Large intestine (tissue), 3 donors: ENCODE measurements at regions not wholly inside any gene's neighbourhood (a gene's known extent, or its start where the extent isn't known, plus 50 kb on each side); places are given as distances from the start of the nearest gene placed in this dataset.

ENCODE experiments used
- DNase-seq, 2 donors: peaks; one replicate each; pipeline versions ENCODE4 v3.0.0 to v3.0.0-alpha.2; 2013
- H3K27ac ChIP-seq: one replicate; pipeline ENCODE4 v1.5.1; 2013; ENCODE audit warnings: low read length
- H3K27me3 ChIP-seq: 2 replicates; pipeline ENCODE4 v1.6.1; 2013; ENCODE audit warnings: low read length; ENCODE audit not compliant: control insufficient read depth, insufficient read depth
- H3K36me3 ChIP-seq: 2 replicates; pipeline ENCODE4 v1.6.1; 2013; ENCODE audit warnings: low read length; ENCODE audit not compliant: control insufficient read depth, insufficient read depth
- H3K4me1 ChIP-seq: one replicate; pipeline ENCODE4 v1.6.1; 2013; ENCODE audit warnings: low read length; ENCODE audit not compliant: control insufficient read depth, insufficient read depth
- H3K4me3 ChIP-seq: one replicate; pipeline ENCODE4 v1.5.1; 2013; ENCODE audit warnings: low read length
- H3K9me3 ChIP-seq: one replicate; pipeline ENCODE4 v1.6.1; 2013; ENCODE audit warnings: mild to moderate bottlenecking, low read depth, low read length, moderate library complexity; ENCODE audit not compliant: control insufficient read depth
- WGBS: methylation state at CpG from one replicate; pipeline ENCODE4 v1.1.5; 2013; ENCODE audit warnings: low lambda C conversion rate; ENCODE audit not compliant: insufficient coverage; 5-methylcytosine and 5-hydroxymethylcytosine counted together

- no CpG with 5 or more reads among the region's 1 CpG for WGBS
- no peaks in the 10 kb centered on the region for H3K4me1 ChIP-seq
- H3K27ac ChIP-seq = no peak overlapping the region
- no peaks in the 10 kb centered on the region for H3K27me3 ChIP-seq
- H3K36me3 ChIP-seq = no peaks in the 10 kb centered on the region
- no peaks in the 10 kb centered on the region for H3K9me3 ChIP-seq
- no peak for DNase-seq
- no peak overlapping the region for H3K4me3 ChIP-seq
Observed at GRCh38 chr6:78093906-78094305, 441.1 kb downstream of the MEI4 start.

- Histone ChIP-seq H3K9me3 (no peaks in the 10 kb centered on the region), H3K4me1 (no peaks in the 10 kb centered on the region), H3K4me3 (no peak overlapping the region), H3K27me3 (no peaks in the 10 kb centered on the region), H3K27ac (no peak overlapping the region), H3K36me3 (no peaks in the 10 kb centered on the region)
- WGBS = 80% methylated on average over 1 of the region's 1 CpG
- DNase-seq = no peak
Observed at GRCh38 chr6:78101387-78101786, 448.5 kb downstream of the MEI4 start.

DNA sequence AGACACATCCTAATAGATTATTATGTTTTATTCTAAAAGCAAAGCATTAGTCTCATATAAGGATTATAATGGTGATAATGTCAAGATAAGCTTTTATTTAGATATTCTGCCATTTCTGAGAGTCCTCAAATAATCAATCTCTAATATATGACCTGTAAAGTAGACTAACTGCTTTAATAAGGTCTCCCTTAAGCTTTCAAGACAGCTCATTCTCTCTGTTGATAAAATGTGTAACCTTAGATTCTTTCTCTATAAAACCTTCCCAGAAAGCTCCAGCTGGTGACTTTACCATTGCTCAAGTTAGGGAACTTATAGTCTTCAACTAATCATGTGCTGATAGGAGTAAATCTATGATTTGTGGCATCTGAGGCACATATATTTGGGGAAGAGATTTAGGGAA lies 457.8 kb downstream of the MEI4 start:
- Histone ChIP-seq H3K27me3 (no peaks in the 10 kb centered on the region), H3K36me3 (no peaks in the 10 kb centered on the region)
- no peak for DNase-seq

GRCh38 chr6:78117966-78118365 lies 465.1 kb downstream of the MEI4 start:
- H3K4me3 ChIP-seq = no peak overlapping the region
- no peaks in the 10 kb centered on the region for H3K9me3 ChIP-seq
- 83% methylated on average over 1 of the region's 1 CpG for WGBS
- no peak for DNase-seq
- no peak overlapping the region for H3K27ac ChIP-seq
- H3K27me3 ChIP-seq = no peaks in the 10 kb centered on the region
- H3K36me3 ChIP-seq = no peaks in the 10 kb centered on the region
- H3K4me1 ChIP-seq = no peaks in the 10 kb centered on the region

More for the DNA sequence above, 457.8 kb downstream of the MEI4 start:
- Histone ChIP-seq H3K27ac (no peak overlapping the region), H3K4me1 (no peaks in the 10 kb centered on the region), H3K9me3 (no peaks in the 10 kb centered on the region), H3K4me3 (no peak overlapping the region)

DNA sequence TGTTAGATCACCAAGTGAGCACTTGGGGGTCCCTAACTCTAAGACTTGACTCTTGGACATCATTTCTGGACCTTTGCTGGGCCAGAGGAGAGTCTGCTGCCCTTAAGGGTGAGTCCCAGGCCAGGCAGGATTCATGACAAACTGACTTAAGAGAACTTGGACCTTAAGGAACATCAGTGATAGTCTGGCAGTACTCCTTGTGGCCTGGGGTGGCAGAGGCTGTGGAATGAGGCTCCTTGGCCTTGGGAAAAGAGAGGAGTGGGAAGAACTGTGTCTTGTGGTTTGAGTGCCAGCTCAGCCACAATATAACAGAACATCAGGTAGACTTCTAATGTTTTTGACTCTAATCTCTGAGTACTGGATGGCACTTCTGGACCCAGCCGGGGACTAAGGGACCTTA lies 478.7 kb downstream of the MEI4 start:
- DNase-seq = peak in 1 of 2 donors; percentile 2
- WGBS = no CpG with 5 or more reads among the region's 1 CpG
- H3K36me3 ChIP-seq = no peaks in the 10 kb centered on the region

GRCh38 chr6:78132671-78133410 lies 480.0 kb downstream of the MEI4 start:
- Histone ChIP-seq H3K36me3 (no peaks in the 10 kb centered on the region), H3K4me3 (no peak overlapping the region), H3K4me1 (peaks cover 3% of the 10 kb centered on the region), H3K27me3 (no peaks in the 10 kb centered on the region), H3K9me3 (peaks cover 5% of the 10 kb centered on the region), H3K27ac (no peak overlapping the region)
- peak in 1 of 2 donors; percentile 60 for DNase-seq
- WGBS = no CpG with 5 or more reads among the region's 8 CpGs

More for the DNA sequence above, 478.7 kb downstream of the MEI4 start:
- Histone ChIP-seq H3K9me3 (peaks cover 5% of the 10 kb centered on the region), H3K4me3 (no peak overlapping the region), H3K27ac (no peak overlapping the region), H3K4me1 (peaks cover 3% of the 10 kb centered on the region), H3K27me3 (no peaks in the 10 kb centered on the region)

- Histone ChIP-seq H3K4me1 (no peaks in the 10 kb centered on the region), H3K27ac (no peak overlapping the region), H3K27me3 (no peaks in the 10 kb centered on the region), H3K4me3 (no peak overlapping the region), H3K9me3 (no peaks in the 10 kb centered on the region), H3K36me3 (no peaks in the 10 kb centered on the region)
- no peak for DNase-seq
- 94% methylated on average over 2 of the region's 3 CpGs for WGBS
Observed at GRCh38 chr6:78150425-78150824, 497.6 kb downstream of the MEI4 start.

DNA sequence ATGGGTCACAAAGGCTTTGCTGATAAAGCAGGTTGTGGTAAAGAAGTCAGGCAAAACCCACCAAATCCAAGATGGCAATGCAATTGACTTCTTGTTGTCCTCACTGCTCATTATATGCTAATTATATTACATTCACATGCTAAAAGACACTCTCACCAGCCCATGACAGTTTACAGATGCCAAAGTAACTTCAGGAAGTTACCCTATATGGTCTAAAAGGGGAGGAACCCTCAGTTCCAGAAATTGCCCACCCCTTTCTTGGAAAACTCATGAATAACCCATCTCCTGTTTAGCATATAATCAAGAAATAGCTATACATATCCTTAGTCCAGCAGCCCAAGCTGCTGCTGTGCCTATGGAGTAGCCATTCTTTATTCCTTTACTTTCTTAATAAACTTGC lies 501.1 kb downstream of the MEI4 start:
- DNase-seq = no peak
- Histone ChIP-seq H3K9me3 (no peaks in the 10 kb centered on the region), H3K27ac (no peak overlapping the region), H3K36me3 (no peaks in the 10 kb centered on the region), H3K4me3 (no peak overlapping the region), H3K4me1 (no peaks in the 10 kb centered on the region), H3K27me3 (no peaks in the 10 kb centered on the region)

GRCh38 chr6:78157606-78158005 lies 504.8 kb downstream of the MEI4 start:
- Histone ChIP-seq H3K4me3 (no peak overlapping the region), H3K27ac (no peak overlapping the region), H3K36me3 (no peaks in the 10 kb centered on the region), H3K27me3 (no peaks in the 10 kb centered on the region), H3K9me3 (no peaks in the 10 kb centered on the region), H3K4me1 (no peaks in the 10 kb centered on the region)
- 100% methylated on average over 1 of the region's 2 CpGs for WGBS
- DNase-seq = no peak

GRCh38 chr6:78188891-78189290 lies 536.1 kb downstream of the MEI4 start:
- H3K4me3 ChIP-seq = no peak overlapping the region
- H3K27me3 ChIP-seq = no peaks in the 10 kb centered on the region
- DNase-seq = peak; percentile 42 to 78
- WGBS = no CpG with 5 or more reads among the region's 2 CpGs
- peak overlapping the region; percentile 53 for H3K27ac ChIP-seq
- peaks cover 3% of the 10 kb centered on the region for H3K9me3 ChIP-seq
- no peaks in the 10 kb centered on the region for H3K36me3 ChIP-seq
- H3K4me1 ChIP-seq = peaks cover 5% of the 10 kb centered on the region

DNA sequence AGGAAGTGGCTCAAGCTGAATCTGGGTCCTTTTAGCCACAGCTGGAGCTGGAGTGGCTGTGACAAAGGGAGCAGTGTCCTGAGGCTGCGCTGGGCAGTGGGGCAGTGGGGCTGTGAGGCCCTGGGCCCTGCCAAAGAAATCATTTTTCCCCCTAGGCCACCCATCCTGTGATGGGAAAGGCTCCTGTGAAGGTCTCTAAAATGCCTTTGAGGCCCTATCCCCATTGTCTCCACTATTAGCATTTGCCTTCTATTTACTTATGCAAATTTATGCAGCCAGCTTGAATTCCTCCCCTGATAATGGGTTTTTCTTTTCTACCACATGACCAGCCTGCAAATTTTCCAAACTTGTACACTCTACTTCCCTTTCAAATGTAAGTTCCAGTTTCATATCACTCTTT lies 539.2 kb downstream of the MEI4 start:
- Histone ChIP-seq H3K9me3 (peaks cover 3% of the 10 kb centered on the region), H3K27ac (no peak overlapping the region), H3K27me3 (no peaks in the 10 kb centered on the region), H3K4me3 (no peak overlapping the region), H3K4me1 (peaks cover 5% of the 10 kb centered on the region), H3K36me3 (no peaks in the 10 kb centered on the region)
- no CpG with 5 or more reads among the region's 1 CpG for WGBS
- no peak for DNase-seq
